ENCODE measurements at regions not wholly inside any gene's neighbourhood (a gene's known extent, or its start where the extent isn't known, plus 50 kb on each side); places are given as distances from the start of the nearest gene placed in this dataset.

DNA sequence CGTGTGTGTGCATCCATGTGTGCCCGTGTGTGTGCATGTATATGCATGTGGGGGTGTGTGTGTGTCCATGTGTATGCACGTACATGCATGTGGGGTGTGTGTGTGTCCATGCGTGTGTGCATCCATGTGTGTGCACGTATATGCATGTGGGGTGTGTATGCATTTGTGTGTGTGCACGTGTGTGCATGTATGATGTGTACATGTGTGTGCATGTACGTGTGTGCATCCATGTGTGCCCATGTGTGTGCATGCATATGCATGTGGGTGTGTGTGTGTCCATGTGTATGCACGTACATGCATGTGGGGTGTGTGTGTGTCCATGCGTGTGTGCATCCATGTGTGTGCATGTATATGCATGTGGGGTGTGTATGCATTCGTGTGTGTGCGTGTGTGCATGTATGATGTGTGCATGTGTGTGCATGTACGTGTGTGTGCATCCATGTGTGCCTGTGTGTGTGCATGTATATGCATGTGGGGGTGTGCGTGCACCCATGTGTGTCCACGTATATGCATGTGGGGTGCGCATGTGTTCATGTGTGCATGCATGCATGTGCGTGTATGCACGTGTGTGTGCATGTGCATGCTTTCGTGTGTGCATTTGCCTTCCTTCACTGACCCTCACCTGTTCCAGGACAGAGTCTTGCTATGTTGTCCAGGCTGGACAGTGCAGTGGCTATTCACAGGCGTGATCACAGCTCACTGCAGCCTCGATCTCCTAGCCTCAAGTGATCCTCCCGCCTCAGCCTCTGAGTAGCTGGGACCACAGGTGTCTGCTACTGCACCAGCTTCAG is 129.6 kb upstream of the TNRC6C start:
- Histone ChIP-seq H3K9me3 (replicated peaks in 1 of 2; ENCODE audit: control insufficient read depth in 2 of 2, insufficient read depth in 1 of 2, low read depth in 1 of 2, low read length in 2 of 2) (peaks cover 0 to 4% of the 10 kb centered on the region in 2 donors), H3K23ac (ENCODE audit: low read depth, low read length, poor library complexity) (peak overlapping the region; percentile 87), H3K4ac (ENCODE audit: low read length) (no peak overlapping the region), H2BK15ac (ENCODE audit: low read length) (peak overlapping the region; percentile 96), H2AFZ (ENCODE audit: low read length) (no peak overlapping the region), H3K14ac (ENCODE audit: low read length) (peak overlapping the region; percentile 99), H4K8ac (ENCODE audit: low read depth, low read length) (peak overlapping the region; percentile 52), H3K79me1 (ENCODE audit: low read depth, low read length) (peaks cover 1% of the 10 kb centered on the region), H3K27ac (replicated peaks; ENCODE audit: low read length) (peak overlapping the region; percentile 59), H2AK5ac (ENCODE audit: low read depth, low read length) (peak overlapping the region; percentile 26), H3K36me3 (replicated peaks in 1 of 2; ENCODE audit: control insufficient read depth in 2 of 2, insufficient read depth in 2 of 2, low read length in 2 of 2) (no peaks in the 10 kb centered on the region), H3K4me3 (ENCODE audit: low read length in 2 of 2) (peak overlapping the region in 1 of 2 donors; percentile 67), H3K27me3 (ENCODE audit: control insufficient read depth in 3 of 3, insufficient read depth in 3 of 3, low read depth in 1 of 3, low read length in 3 of 3) (peaks cover 0 to 3% (median 0%) of the 10 kb centered on the region in 3 experiments), H3K4me1 (ENCODE audit: control insufficient read depth in 2 of 2, insufficient read depth in 1 of 2, low read depth in 1 of 2, low read length in 2 of 2) (peaks cover 22 to 53% of the 10 kb centered on the region in 2 donors), H4K91ac (ENCODE audit: low read depth, low read length, poor library complexity) (peak overlapping the region; percentile 60), H3K4me2 (ENCODE audit: insufficient read depth, low read length, poor library complexity, severe bottlenecking) (no peak overlapping the region), H3K9ac (ENCODE audit: low read depth, low read length, poor library complexity) (peak overlapping the region; percentile 72), H3K18ac (ENCODE audit: low read length) (peak overlapping the region; percentile 97), H2BK5ac (ENCODE audit: low read length) (peak overlapping the region; percentile 87), H2BK120ac (ENCODE audit: low read depth, low read length) (peak overlapping the region; percentile 57), H2BK12ac (ENCODE audit: low read length) (peak overlapping the region; percentile 97)
- DNase-seq (ENCODE audit: low spot score): no peak
- no CpG with 5 or more reads among the region's 21 CpGs for WGBS, 2 donors (ENCODE audit: extremely low coverage in 2 of 2, insufficient read length in 2 of 2, insufficient replicate concordance in 1 of 2)

DNA sequence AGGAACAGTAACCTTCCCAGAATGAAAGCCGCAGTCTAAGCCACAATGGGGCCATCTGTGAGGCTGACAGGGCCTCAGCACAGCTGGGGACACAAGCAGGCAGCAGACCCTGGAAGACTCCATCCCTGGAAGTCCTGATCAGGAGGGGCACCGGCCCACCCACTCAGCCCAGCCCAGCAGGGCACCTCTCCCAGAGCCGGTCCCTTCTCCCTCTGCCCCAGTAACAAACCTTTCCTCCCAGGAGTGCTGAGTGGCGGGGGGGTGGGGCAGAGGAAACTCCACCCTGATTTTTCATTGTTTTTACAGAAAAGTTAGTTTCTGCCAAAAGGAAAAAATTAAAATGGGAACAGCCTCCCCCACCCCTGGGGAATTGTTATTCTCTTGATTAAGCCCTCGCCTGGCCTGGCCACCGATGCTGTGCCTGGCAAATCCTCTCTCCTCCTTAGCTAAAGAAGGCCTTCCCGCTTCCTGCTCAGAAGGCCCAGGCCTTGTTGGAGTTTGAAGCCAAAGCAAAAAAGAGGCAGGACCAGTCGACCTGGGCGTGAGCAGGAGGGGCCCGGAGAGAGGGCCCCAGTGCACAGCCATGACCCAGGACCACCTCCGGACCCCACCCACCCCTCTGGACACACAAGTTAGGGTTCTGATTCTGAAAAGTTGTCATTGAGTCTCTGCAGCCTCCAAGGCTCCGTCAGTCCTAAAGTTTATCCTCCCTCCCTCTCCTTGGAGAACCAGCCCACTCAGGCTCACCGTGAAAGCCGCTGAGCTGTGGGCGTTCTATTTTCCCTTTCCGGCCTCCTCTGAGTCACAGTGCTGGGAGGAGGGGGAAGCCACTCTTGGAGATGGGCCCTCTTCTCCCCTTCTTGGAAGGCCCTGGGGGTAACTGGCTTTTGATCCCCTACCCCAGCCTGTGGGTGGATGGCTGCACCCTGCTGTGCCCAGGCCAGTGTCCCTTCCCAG is 128.4 kb upstream of the TNRC6C start:
- H3K36me3 ChIP-seq (replicated peaks in 1 of 2; ENCODE audit: control insufficient read depth in 2 of 2, insufficient read depth in 2 of 2, low read length in 2 of 2): no peaks in the 10 kb centered on the region
- peaks cover 32 to 56% of the 10 kb centered on the region in 2 donors for H3K4me1 ChIP-seq (ENCODE audit: control insufficient read depth in 2 of 2, insufficient read depth in 1 of 2, low read depth in 1 of 2, low read length in 2 of 2)
- H4K8ac ChIP-seq (ENCODE audit: low read depth, low read length): peak overlapping the region; percentile 98
- no peak overlapping the region for H3K4me3 ChIP-seq (ENCODE audit: low read length in 2 of 2)
- peak overlapping the region; percentile 95 for H2BK12ac ChIP-seq (ENCODE audit: low read length)
- H3K79me1 ChIP-seq (ENCODE audit: low read depth, low read length): peaks cover 1% of the 10 kb centered on the region
- peak overlapping the region; percentile 59 for H3K27ac ChIP-seq (replicated peaks; ENCODE audit: low read length)
- H3K18ac ChIP-seq (ENCODE audit: low read length): peak overlapping the region; percentile 97
- WGBS, 2 donors (ENCODE audit: extremely low coverage in 2 of 2, insufficient read length in 2 of 2, insufficient replicate concordance in 1 of 2): no CpG with 5 or more reads among the region's 16 CpGs
- peak overlapping the region; percentile 92 for H2AK5ac ChIP-seq (ENCODE audit: low read depth, low read length)
- H2AFZ ChIP-seq (ENCODE audit: low read length): peak overlapping the region; percentile 88
- no peak overlapping the region for H3K9ac ChIP-seq (ENCODE audit: low read depth, low read length, poor library complexity)
- peak overlapping the region; percentile 97 for H3K14ac ChIP-seq (ENCODE audit: low read length)
- peak overlapping the region; percentile 74 for H3K23ac ChIP-seq (ENCODE audit: low read depth, low read length, poor library complexity)
- peak overlapping the region; percentile 85 for H2BK120ac ChIP-seq (ENCODE audit: low read depth, low read length)
- no peak overlapping the region for H3K4me2 ChIP-seq (ENCODE audit: insufficient read depth, low read length, poor library complexity, severe bottlenecking)
- H3K27me3 ChIP-seq (ENCODE audit: control insufficient read depth in 3 of 3, insufficient read depth in 3 of 3, low read depth in 1 of 3, low read length in 3 of 3): peaks cover 0 to 3% (median 0%) of the 10 kb centered on the region in 3 experiments
- H4K91ac ChIP-seq (ENCODE audit: low read depth, low read length, poor library complexity): peak overlapping the region; percentile 77
- peaks cover 0 to 4% of the 10 kb centered on the region in 2 donors for H3K9me3 ChIP-seq (replicated peaks in 1 of 2; ENCODE audit: control insufficient read depth in 2 of 2, insufficient read depth in 1 of 2, low read depth in 1 of 2, low read length in 2 of 2)
- peak overlapping the region; percentile 87 for H2BK5ac ChIP-seq (ENCODE audit: low read length)
- H3K4ac ChIP-seq (ENCODE audit: low read length): no peak overlapping the region
- DNase-seq (ENCODE audit: low spot score): no peak
- H2BK15ac ChIP-seq (ENCODE audit: low read length): peak overlapping the region; percentile 96

DNA sequence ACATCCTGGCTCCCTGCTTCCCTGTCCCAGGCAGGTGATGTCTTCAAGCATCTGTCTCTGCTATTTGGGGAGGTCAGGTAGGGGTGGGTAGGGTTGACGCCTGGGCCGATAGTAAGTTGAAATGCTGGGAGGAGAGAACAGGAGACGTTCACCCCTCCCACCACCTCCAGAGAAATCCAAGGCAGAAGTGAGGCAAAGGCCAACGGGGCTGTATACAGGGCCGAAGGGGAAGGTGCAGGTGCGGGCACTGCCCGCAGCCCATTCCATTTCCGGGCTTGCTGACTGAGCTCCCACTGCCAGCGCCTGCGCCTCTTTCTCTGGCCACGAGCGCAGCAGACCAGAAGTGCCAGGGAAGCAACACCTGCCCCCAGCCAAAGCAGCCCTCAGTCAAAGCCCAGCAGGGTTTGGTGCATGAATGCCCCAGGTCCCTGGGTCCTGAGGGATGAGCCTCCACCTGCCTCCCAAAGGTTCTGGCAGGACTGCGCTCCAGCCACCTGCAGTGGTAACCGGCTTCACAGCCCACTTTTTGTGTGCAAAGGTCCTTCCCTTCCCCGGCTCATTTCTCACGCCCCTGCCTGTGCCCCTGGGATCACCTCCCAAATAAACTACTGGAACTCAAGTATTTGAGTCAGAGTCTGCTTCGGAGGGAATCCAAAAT is 127.6 kb upstream of the TNRC6C start:
- H4K91ac ChIP-seq (ENCODE audit: low read depth, low read length, poor library complexity): peak overlapping the region; percentile 77
- peak overlapping the region; percentile 85 for H2BK120ac ChIP-seq (ENCODE audit: low read depth, low read length)
- no peak overlapping the region for H2BK5ac ChIP-seq (ENCODE audit: low read length)
- H4K8ac ChIP-seq (ENCODE audit: low read depth, low read length): peak overlapping the region; percentile 98
- H2AK5ac ChIP-seq (ENCODE audit: low read depth, low read length): peak overlapping the region; percentile 92
- no peaks in the 10 kb centered on the region for H3K36me3 ChIP-seq (replicated peaks in 1 of 2; ENCODE audit: control insufficient read depth in 2 of 2, insufficient read depth in 2 of 2, low read length in 2 of 2)
- peaks cover 0 to 4% of the 10 kb centered on the region in 2 donors for H3K9me3 ChIP-seq (replicated peaks in 1 of 2; ENCODE audit: control insufficient read depth in 2 of 2, insufficient read depth in 1 of 2, low read depth in 1 of 2, low read length in 2 of 2)
- H2AFZ ChIP-seq (ENCODE audit: low read length): peak overlapping the region; percentile 88
- no peak overlapping the region for H3K4ac ChIP-seq (ENCODE audit: low read length)
- peak overlapping the region; percentile 95 for H2BK12ac ChIP-seq (ENCODE audit: low read length)
- no peaks in the 10 kb centered on the region for H3K27me3 ChIP-seq (ENCODE audit: control insufficient read depth in 3 of 3, insufficient read depth in 3 of 3, low read depth in 1 of 3, low read length in 3 of 3)
- H3K79me1 ChIP-seq (ENCODE audit: low read depth, low read length): peaks cover 1% of the 10 kb centered on the region
- H3K14ac ChIP-seq (ENCODE audit: low read length): peak overlapping the region; percentile 97
- H3K9ac ChIP-seq (ENCODE audit: low read depth, low read length, poor library complexity): no peak overlapping the region
- no CpG with 5 or more reads among the region's 17 CpGs for WGBS, 2 donors (ENCODE audit: extremely low coverage in 2 of 2, insufficient read length in 2 of 2, insufficient replicate concordance in 1 of 2)
- H3K27ac ChIP-seq (replicated peaks; ENCODE audit: low read length): peak overlapping the region; percentile 29
- no peak overlapping the region for H3K4me3 ChIP-seq (ENCODE audit: low read length in 2 of 2)
- H3K4me2 ChIP-seq (ENCODE audit: insufficient read depth, low read length, poor library complexity, severe bottlenecking): no peak overlapping the region
- peak overlapping the region; percentile 71 for H2BK15ac ChIP-seq (ENCODE audit: low read length)
- peaks cover 32 to 48% of the 10 kb centered on the region in 2 donors for H3K4me1 ChIP-seq (ENCODE audit: control insufficient read depth in 2 of 2, insufficient read depth in 1 of 2, low read depth in 1 of 2, low read length in 2 of 2)
- no peak for DNase-seq (ENCODE audit: low spot score)
- peak overlapping the region; percentile 74 for H3K23ac ChIP-seq (ENCODE audit: low read depth, low read length, poor library complexity)
- H3K18ac ChIP-seq (ENCODE audit: low read length): peak overlapping the region; percentile 94
